ENCODE measurements at regions not wholly inside any gene's neighbourhood (a gene's known extent, or its start where the extent isn't known, plus 50 kb on each side); places are given as distances from the start of the nearest gene placed in this dataset.

DNA sequence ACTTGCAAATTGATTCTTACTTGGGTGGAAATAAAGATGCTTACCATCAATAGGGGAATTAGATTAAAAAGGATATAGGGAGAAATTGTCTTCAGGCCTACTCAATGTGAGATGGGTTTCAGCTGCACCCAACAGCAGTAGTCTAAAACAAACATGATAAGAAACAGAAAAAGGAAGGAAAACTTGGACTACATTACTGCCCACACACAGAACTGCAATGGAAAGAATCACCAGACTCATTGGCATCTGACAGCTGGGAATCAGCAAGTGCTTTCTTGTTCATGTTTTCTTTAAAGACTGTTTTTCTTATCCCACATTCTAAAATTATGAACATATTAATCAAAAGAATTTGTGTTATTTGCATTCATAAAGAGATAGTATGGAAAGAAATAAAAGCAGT is 144.2 kb downstream of the LRIG3 start:
- Histone ChIP-seq H3K9me2 (ENCODE audit: insufficient read depth) (no peaks in the 10 kb centered on the region), H3K27ac (ENCODE audit: low read depth, low read length) (no peak overlapping the region), H3K9ac (ENCODE audit: low read length) (no peak overlapping the region), H3K27me3 (ENCODE audit: insufficient read depth, low read length) (no peaks in the 10 kb centered on the region), H3K9me3 (ENCODE audit: control insufficient read depth in 1 of 2, insufficient read depth in 1 of 2, low read depth in 1 of 2, low read length in 2 of 2) (no peaks in the 10 kb centered on the region), H3K4me1 (ENCODE audit: control insufficient read depth in 1 of 2, insufficient read depth in 2 of 2, low read length in 2 of 2) (no peaks in the 10 kb centered on the region), H4K20me1 (ENCODE audit: insufficient read depth) (no peaks in the 10 kb centered on the region), H3K79me2 (ENCODE audit: insufficient read depth, low read length) (no peaks in the 10 kb centered on the region), H2AFZ (ENCODE audit: low read depth, low read length, poor library complexity, severe bottlenecking) (no peak overlapping the region), H3K4me2 (ENCODE audit: low read length) (no peak overlapping the region), H3K4me3 (replicated peaks in 1 of 2; ENCODE audit: low read depth in 1 of 2, low read length in 2 of 2) (no peak overlapping the region), H3K36me3 (ENCODE audit: control insufficient read depth in 1 of 2, insufficient read depth in 2 of 2, low read length in 2 of 2) (no peaks in the 10 kb centered on the region)
- ATAC-seq = no peak
- CTCF ChIA-PET = no interaction called here
- intact Hi-C loops (cut with micrococcal nuclease) = no loop called here
- no peak for DNase-seq (ENCODE audit: low read depth, low spot score)
- TF ChIP-seq, protein P1, sequence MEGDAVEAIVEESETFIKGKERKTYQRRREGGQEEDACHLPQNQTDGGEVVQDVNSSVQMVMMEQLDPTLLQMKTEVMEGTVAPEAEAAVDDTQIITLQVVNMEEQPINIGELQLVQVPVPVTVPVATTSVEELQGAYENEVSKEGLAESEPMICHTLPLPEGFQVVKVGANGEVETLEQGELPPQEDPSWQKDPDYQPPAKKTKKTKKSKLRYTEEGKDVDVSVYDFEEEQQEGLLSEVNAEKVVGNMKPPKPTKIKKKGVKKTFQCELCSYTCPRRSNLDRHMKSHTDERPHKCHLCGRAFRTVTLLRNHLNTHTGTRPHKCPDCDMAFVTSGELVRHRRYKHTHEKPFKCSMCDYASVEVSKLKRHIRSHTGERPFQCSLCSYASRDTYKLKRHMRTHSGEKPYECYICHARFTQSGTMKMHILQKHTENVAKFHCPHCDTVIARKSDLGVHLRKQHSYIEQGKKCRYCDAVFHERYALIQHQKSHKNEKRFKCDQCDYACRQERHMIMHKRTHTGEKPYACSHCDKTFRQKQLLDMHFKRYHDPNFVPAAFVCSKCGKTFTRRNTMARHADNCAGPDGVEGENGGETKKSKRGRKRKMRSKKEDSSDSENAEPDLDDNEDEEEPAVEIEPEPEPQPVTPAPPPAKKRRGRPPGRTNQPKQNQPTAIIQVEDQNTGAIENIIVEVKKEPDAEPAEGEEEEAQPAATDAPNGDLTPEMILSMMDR (IDR thresholded peaks at IDR 0.05 in 2 of 3, conservative IDR thresholded peaks at IDR 0.05 in 1 of 3; ENCODE audit: borderline replicate concordance in 1 of 3, insufficient read depth in 1 of 3, low read depth in 2 of 3, low read length in 2 of 3) = no peak
- TF ChIP-seq RAD21 (IDR thresholded peaks at IDR 0.05; ENCODE audit: low read depth) (no peak), JUND (IDR thresholded peaks at IDR 0.05) (no peak), ZFX (IDR thresholded peaks at IDR 0.05) (no peak), TCF7L2 (IDR thresholded peaks at IDR 0.05; ENCODE audit: borderline replicate concordance, extremely low read depth, insufficient read depth, insufficient read length) (no peak), REST (IDR thresholded peaks at IDR 0.05; ENCODE audit: low read depth) (no peak), CEBPB (IDR thresholded peaks at IDR 0.05; ENCODE audit: low read depth) (no peak), ATF3 (IDR thresholded peaks at IDR 0.05) (no peak), POLR2A (IDR thresholded peaks at IDR 0.05; ENCODE audit: borderline replicate concordance, extremely low read depth, insufficient read depth, insufficient read length) (no peak), ELF1 (IDR thresholded peaks at IDR 0.05; ENCODE audit: borderline replicate concordance, low read depth) (no peak), ZBTB33 (IDR thresholded peaks at IDR 0.05; ENCODE audit: extremely low read depth, insufficient replicate concordance, low read length) (no peak), SRF (IDR thresholded peaks at IDR 0.05; ENCODE audit: low read depth) (no peak)
- no TSS peak for BruUV-seq (replicated peaks)
- RAD21 ChIA-PET (ENCODE audit: low non-redundant PET in 1 of 2, low total read pairs in 2 of 2, uncharacterized antibody in 2 of 2, unreplicated experiment in 2 of 2) = no interaction called here
- POLR2A ChIA-PET = no interaction called here
